ENCODE measurements at regions not wholly inside any gene's neighbourhood (a gene's known extent, or its start where the extent isn't known, plus 50 kb on each side); places are given as distances from the start of the nearest gene placed in this dataset.

DNA sequence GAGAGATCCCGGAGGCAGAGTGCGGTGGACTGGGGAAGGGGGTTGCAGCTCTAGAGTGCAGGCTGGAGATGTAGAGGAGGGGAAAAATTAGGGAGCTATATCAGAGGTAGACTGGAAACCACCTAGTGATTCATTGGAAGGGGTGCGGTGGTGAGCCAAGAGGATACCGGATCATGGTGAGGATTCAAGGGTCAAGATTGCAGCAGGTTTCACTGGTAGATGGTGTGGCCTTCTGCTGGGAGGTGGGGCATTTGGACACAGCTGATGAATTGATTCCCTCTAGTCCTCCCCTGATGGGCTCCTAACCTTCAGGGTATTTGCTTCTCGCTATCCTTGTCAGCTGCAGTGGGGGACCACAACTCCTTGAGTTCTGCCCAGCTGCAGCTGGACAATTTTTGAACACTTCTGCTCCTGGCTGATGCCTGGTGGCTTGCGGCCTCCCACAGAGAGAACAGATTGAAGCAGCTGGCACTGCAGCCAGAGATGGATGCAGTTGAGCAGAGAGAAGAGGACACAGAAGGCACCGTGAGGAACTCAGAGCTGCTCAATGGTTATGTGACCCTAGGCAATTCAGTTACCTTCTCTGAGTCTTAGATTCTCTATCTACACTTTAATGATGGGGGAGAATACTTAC, 134.4 kb upstream of the ABCA1 start:
- H3K27me3 ChIP-seq (ENCODE audit: control insufficient read depth, insufficient read depth, low read length, poor library complexity, severe bottlenecking), result no peaks in the 10 kb centered on the region
- H3K27me3 Mint-ChIP-seq (ENCODE audit: insufficient read depth), result peaks cover 3% of the 10 kb centered on the region
- H3K4me3 Mint-ChIP-seq, result no peak overlapping the region
- H3K9ac ChIP-seq (ENCODE audit: extremely low read depth, low read length, poor library complexity, severe bottlenecking), result no peak overlapping the region
- no peaks in the 10 kb centered on the region for H3K36me3 Mint-ChIP-seq (ENCODE audit: low read depth)
- peaks cover 16% of the 10 kb centered on the region for H3K4me1 ChIP-seq (ENCODE audit: control insufficient read depth, insufficient read depth, low read length)
- no peak overlapping the region for H3K27ac ChIP-seq (ENCODE audit: low read depth, low read length)
- H3K27ac Mint-ChIP-seq, result no peak overlapping the region
- DNase-seq, result no peak
- 90 to 95% methylated on average over 2 to 7 of the region's 7 CpGs for WGBS, 2 experiments (ENCODE audit: insufficient coverage in 1 of 2, insufficient read length in 1 of 2)
- H3K36me3 ChIP-seq (ENCODE audit: control insufficient read depth, insufficient read depth, low read length), result no peaks in the 10 kb centered on the region
- H3K9me3 Mint-ChIP-seq, result peaks cover 9% of the 10 kb centered on the region
- H3K4me1 Mint-ChIP-seq, result peaks cover 27% of the 10 kb centered on the region
- TF ChIP-seq, protein P1, sequence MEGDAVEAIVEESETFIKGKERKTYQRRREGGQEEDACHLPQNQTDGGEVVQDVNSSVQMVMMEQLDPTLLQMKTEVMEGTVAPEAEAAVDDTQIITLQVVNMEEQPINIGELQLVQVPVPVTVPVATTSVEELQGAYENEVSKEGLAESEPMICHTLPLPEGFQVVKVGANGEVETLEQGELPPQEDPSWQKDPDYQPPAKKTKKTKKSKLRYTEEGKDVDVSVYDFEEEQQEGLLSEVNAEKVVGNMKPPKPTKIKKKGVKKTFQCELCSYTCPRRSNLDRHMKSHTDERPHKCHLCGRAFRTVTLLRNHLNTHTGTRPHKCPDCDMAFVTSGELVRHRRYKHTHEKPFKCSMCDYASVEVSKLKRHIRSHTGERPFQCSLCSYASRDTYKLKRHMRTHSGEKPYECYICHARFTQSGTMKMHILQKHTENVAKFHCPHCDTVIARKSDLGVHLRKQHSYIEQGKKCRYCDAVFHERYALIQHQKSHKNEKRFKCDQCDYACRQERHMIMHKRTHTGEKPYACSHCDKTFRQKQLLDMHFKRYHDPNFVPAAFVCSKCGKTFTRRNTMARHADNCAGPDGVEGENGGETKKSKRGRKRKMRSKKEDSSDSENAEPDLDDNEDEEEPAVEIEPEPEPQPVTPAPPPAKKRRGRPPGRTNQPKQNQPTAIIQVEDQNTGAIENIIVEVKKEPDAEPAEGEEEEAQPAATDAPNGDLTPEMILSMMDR (conservative IDR thresholded peaks at IDR 0.05), result no peak
- H3K9me3 ChIP-seq (ENCODE audit: control insufficient read depth, low read length), result no peaks in the 10 kb centered on the region
- H3K4me3 ChIP-seq (ENCODE audit: low read length), result no peak overlapping the region

DNA sequence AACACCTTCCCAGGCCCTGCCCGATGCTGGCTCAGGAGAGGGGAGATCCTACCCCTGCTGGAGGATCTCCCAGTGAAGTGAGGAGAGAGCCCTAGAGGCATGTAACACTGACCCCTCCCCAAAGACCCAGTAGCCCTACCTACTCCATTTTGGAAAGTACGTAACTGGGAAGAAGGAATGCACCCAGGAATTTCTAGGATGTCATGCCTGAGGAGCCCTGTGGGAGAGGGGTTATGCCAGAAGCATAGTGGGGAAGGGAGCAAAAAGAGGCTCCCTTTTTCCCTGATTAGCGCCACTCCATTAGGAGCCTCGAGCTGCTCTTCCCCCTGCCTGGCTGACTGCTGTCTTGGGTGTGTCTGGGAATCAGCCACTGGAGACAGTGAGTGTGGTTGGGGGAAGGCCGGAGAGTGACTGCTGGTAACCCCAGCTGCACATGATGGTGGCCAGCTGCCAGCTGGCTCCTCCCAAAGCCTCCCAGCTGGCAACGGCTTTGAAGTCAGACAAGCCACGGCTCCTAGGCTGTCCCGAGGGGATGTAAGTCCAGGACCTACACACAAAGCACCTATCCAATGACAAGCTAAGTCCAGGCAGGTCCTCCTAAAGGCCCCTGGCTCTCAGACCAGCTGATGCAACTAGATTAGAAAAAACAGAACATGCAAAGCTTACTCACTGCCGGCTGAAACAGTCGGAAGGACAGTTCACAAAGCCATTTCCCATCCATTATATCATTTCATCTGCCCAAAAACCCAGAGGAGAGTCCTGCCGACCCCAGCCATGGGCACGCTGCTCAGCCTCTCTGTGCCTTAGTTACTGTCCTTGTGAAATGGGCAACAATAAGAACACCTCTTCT, 136.5 kb upstream of the ABCA1 start:
- Mint-ChIP-seq H3K36me3 (ENCODE audit: low read depth) (no peaks in the 10 kb centered on the region), H3K27me3 (ENCODE audit: insufficient read depth) (peaks cover 3% of the 10 kb centered on the region), H3K4me1 (peaks cover 27% of the 10 kb centered on the region), H3K27ac (no peak overlapping the region), H3K9me3 (peaks cover 14% of the 10 kb centered on the region), H3K4me3 (no peak overlapping the region)
- peaks cover 8% of the 10 kb centered on the region for H3K9me3 ChIP-seq (ENCODE audit: control insufficient read depth, low read length)
- no peak overlapping the region for H3K9ac ChIP-seq (ENCODE audit: extremely low read depth, low read length, poor library complexity, severe bottlenecking)
- H3K36me3 ChIP-seq (ENCODE audit: control insufficient read depth, insufficient read depth, low read length), result no peaks in the 10 kb centered on the region
- H3K4me1 ChIP-seq (ENCODE audit: control insufficient read depth, insufficient read depth, low read length), result peaks cover 16% of the 10 kb centered on the region
- no peaks in the 10 kb centered on the region for H3K27me3 ChIP-seq (ENCODE audit: control insufficient read depth, insufficient read depth, low read length, poor library complexity, severe bottlenecking)
- no peak overlapping the region for H3K4me3 ChIP-seq (ENCODE audit: low read length)
- DNase-seq, result peak; percentile 65
- H3K27ac ChIP-seq (ENCODE audit: low read depth, low read length), result peak overlapping the region; percentile 69
- WGBS, 2 experiments (ENCODE audit: insufficient coverage in 1 of 2, insufficient read length in 1 of 2), result 70 to 87% methylated on average over 8 to 11 of the region's 12 CpGs
- TF ChIP-seq, protein P1 (conservative IDR thresholded peaks at IDR 0.05), result no peak

DNA sequence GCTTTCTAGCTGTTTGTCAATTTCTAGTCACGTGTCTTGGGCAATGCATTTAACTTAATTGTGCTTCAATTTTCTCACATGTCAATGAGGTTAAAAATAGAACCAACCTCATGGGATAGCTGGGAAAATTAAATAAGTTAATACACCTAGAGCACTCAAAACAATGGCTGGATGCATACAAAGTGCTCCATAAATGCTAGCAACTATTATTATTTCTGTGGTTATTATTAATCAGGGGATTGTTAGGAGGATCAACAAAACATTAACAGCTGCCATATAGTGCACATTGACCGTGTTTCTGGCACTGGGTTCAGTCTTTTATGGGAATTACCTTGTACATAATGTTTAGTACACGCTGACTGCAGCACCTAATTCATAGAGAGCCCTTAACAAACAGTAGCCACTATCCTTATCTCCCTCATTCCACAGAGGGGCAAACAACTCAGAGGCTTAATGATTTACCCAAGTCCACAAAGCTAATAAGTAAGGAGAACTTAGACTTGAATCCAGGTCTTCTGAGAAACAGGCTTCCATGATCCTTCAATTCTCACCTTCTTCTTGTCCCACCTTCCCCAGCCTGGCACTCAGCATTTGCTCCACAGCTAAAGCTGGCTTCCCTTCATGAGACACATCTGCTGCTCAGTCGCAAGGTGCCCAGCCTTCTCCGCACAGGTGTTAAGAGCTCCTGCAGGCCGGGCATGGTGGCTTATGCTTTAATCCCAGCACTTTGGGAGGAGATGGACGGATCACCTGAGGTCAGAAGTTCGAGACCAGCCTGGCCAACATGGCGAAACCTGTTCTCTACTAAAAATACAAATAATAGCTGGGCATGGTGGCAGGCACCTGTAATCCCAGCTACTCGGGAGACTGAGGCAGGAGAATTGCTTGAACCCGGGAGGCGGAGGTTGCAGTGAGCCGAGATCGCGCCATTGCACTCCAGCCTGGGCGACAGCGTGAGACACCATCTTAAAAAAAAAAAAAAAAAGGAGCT, 137.4 kb upstream of the ABCA1 start:
- DNase-seq, result no peak
- Mint-ChIP-seq H3K9me3 (peaks cover 13% of the 10 kb centered on the region), H3K27me3 (ENCODE audit: insufficient read depth) (peaks cover 3% of the 10 kb centered on the region), H3K4me3 (peak overlapping the region; percentile 8), H3K4me1 (peaks cover 27% of the 10 kb centered on the region), H3K36me3 (ENCODE audit: low read depth) (no peaks in the 10 kb centered on the region), H3K27ac (no peak overlapping the region)
- Histone ChIP-seq H3K4me3 (ENCODE audit: low read length) (no peak overlapping the region), H3K9ac (ENCODE audit: extremely low read depth, low read length, poor library complexity, severe bottlenecking) (no peak overlapping the region), H3K27me3 (ENCODE audit: control insufficient read depth, insufficient read depth, low read length, poor library complexity, severe bottlenecking) (no peaks in the 10 kb centered on the region), H3K27ac (ENCODE audit: low read depth, low read length) (peak overlapping the region; percentile 69), H3K9me3 (ENCODE audit: control insufficient read depth, low read length) (peaks cover 8% of the 10 kb centered on the region), H3K4me1 (ENCODE audit: control insufficient read depth, insufficient read depth, low read length) (peaks cover 16% of the 10 kb centered on the region), H3K36me3 (ENCODE audit: control insufficient read depth, insufficient read depth, low read length) (no peaks in the 10 kb centered on the region)
- 94 to 96% methylated on average over 9 to 17 of the region's 17 CpGs for WGBS, 2 experiments (ENCODE audit: insufficient coverage in 1 of 2, insufficient read length in 1 of 2)
- TF ChIP-seq, protein P1 (conservative IDR thresholded peaks at IDR 0.05), result no peak

Measured in endodermal cell (in vitro differentiated cells).